Type B pancreatic cell (in vitro differentiated cells): ENCODE measurements at regions not wholly inside any gene's neighbourhood (a gene's known extent, or its start where the extent isn't known, plus 50 kb on each side); places are given as distances from the start of the nearest gene placed in this dataset.
"Not testable (repeated sequence)": the region's sequence is repeated elsewhere in the genome, so short reads cannot be mapped to it uniquely, and the experiment has no call there.

Source experiments
- DNase-seq: peaks from one replicate; pipeline ENCODE4 v3.0.0; 2021; ENCODE audit warnings: mixed read lengths; ENCODE audit not compliant: unreplicated experiment; ENCODE audit errors: extremely low spot score
- H3K27ac Mint-ChIP-seq: 2 replicates; pipeline ENCODE4 v1.8.0; 2021; ENCODE audit warnings: mild to moderate bottlenecking, mixed read lengths
- H3K27me3 Mint-ChIP-seq: 2 replicates; pipeline ENCODE4 v1.8.0; 2021; ENCODE audit warnings: mixed read lengths
- H3K36me3 Mint-ChIP-seq: 2 replicates; pipeline ENCODE4 v1.8.0; 2021; ENCODE audit warnings: mixed read lengths
- H3K4me1 Mint-ChIP-seq: one replicate; pipeline ENCODE4 v1.8.0; 2021; ENCODE audit warnings: mixed read lengths; ENCODE audit not compliant: unreplicated experiment
- H3K4me3 Mint-ChIP-seq: 2 replicates; pipeline ENCODE4 v1.8.0; 2021; ENCODE audit warnings: mild to moderate bottlenecking, mixed read lengths
- H3K9me3 Mint-ChIP-seq: 2 replicates; pipeline ENCODE4 v1.8.0; 2021; ENCODE audit warnings: mixed read lengths
- TF ChIP-seq, protein P1 (sequence below): fragments of 200-600 bp; sonication (generic); conservative IDR thresholded peaks from 2 replicates; pipeline ENCODE4 v1.5.0; 2021; ENCODE audit warnings: antibody characterized with exemption, mild to moderate bottlenecking

DNA sequence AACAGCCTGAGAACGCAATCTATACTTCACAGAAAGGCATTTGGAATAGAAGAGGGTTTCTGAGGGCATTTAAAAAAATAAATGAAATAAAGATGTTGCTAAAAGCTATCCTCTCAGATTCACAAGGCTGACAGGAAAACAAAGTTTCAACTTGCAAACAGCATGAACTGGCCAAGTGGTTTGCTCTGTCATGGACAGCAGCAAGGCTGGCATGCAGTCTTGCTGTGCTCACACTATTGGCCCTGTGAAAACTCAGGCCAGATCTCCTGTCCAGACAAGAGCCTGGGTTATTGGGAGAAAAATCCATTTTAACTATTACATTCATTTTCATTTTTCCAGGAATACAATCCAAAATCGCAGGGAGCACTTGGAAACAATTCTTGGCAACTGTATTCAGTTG, 506.2 kb upstream of the SLC35B3 start:
- Mint-ChIP-seq H3K9me3 (peaks cover 5% of the 10 kb centered on the region), H3K36me3 (no peaks in the 10 kb centered on the region), H3K4me1 (peaks cover 40% of the 10 kb centered on the region), H3K4me3 (no peak overlapping the region), H3K27ac (no peak overlapping the region), H3K27me3 (no peaks in the 10 kb centered on the region)
- DNase-seq = no peak
- TF ChIP-seq, protein P1, sequence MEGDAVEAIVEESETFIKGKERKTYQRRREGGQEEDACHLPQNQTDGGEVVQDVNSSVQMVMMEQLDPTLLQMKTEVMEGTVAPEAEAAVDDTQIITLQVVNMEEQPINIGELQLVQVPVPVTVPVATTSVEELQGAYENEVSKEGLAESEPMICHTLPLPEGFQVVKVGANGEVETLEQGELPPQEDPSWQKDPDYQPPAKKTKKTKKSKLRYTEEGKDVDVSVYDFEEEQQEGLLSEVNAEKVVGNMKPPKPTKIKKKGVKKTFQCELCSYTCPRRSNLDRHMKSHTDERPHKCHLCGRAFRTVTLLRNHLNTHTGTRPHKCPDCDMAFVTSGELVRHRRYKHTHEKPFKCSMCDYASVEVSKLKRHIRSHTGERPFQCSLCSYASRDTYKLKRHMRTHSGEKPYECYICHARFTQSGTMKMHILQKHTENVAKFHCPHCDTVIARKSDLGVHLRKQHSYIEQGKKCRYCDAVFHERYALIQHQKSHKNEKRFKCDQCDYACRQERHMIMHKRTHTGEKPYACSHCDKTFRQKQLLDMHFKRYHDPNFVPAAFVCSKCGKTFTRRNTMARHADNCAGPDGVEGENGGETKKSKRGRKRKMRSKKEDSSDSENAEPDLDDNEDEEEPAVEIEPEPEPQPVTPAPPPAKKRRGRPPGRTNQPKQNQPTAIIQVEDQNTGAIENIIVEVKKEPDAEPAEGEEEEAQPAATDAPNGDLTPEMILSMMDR = no peak

DNA sequence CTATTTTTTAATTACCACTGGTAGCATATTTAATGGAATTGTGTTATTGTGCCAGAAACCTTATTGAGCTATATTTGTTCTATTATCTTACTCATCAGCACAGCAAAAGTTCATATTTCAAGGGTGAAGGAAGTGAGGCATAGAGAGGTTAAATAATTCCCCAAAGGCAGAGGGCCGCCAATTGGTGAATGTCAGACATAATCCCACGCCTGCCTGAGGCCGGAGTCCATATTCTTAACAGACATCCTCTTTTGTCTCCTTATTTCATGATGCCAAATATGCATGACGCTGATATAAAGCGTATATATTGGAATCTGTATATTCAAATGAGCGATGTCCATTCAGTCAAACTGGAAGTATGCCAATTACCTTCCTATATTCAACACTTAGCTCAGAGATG, 505.0 kb upstream of the SLC35B3 start:
- TF ChIP-seq, protein P1 = no peak
- H3K36me3 Mint-ChIP-seq = no peaks in the 10 kb centered on the region

DNA sequence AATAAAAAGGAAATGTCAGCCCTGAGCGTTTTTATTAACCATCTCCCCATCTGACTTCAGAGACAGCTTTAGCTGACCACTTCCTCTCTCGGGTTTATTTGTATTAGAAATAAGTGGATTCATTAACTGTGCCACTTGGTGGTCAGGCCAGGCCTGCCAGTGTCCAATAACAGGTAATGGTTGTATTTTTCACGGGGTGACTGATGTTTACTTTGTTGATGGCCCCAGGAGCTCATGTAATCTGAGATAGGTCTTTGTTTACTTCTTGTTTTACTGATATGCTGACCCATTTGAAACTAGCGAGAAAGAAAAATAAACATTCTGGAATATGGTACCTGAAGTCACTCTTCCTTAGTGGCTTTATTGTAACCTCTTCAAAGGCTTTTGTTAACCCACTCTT, 504.3 kb upstream of the SLC35B3 start:
- no peaks in the 10 kb centered on the region for H3K9me3 Mint-ChIP-seq
- H3K36me3 Mint-ChIP-seq = no peaks in the 10 kb centered on the region
- peaks cover 36% of the 10 kb centered on the region for H3K4me1 Mint-ChIP-seq
- H3K27ac Mint-ChIP-seq = no peak overlapping the region
- no peaks in the 10 kb centered on the region for H3K27me3 Mint-ChIP-seq
- DNase-seq = no peak
- peak overlapping the region; percentile 1 for H3K4me3 Mint-ChIP-seq
- TF ChIP-seq, protein P1 = no peak

More for the DNA sequence above, 505.0 kb upstream of the SLC35B3 start:
- Mint-ChIP-seq H3K4me1 (peaks cover 40% of the 10 kb centered on the region), H3K4me3 (no peak overlapping the region), H3K27me3 (no peaks in the 10 kb centered on the region), H3K27ac (no peak overlapping the region), H3K9me3 (peaks cover 5% of the 10 kb centered on the region)
- no peak for DNase-seq

DNA sequence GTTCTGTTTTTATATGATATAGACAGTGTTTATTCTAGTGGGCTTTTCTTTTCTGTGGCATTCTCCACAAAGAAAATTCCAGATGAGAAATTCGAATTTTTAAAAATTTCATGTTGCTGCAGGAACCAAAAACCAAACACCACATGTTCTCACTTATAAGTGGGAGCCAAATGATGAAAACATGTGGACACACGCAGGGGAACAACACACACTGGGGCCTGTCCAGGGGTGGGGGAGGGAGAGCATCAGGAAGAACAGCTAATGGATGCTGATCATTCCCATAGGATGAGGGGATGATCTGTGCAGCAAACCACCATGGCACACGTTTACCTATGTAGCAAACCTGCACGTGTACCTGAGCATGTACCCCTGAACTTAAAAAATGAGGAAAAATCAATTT, 499.0 kb upstream of the SLC35B3 start:
- Mint-ChIP-seq H3K4me1 (peaks cover 3% of the 10 kb centered on the region), H3K36me3 (no peaks in the 10 kb centered on the region), H3K4me3 (no peak overlapping the region), H3K9me3 (no peaks in the 10 kb centered on the region), H3K27me3 (no peaks in the 10 kb centered on the region), H3K27ac (no peak overlapping the region)
- no peak for DNase-seq
- TF ChIP-seq, protein P1 = no peak

DNA sequence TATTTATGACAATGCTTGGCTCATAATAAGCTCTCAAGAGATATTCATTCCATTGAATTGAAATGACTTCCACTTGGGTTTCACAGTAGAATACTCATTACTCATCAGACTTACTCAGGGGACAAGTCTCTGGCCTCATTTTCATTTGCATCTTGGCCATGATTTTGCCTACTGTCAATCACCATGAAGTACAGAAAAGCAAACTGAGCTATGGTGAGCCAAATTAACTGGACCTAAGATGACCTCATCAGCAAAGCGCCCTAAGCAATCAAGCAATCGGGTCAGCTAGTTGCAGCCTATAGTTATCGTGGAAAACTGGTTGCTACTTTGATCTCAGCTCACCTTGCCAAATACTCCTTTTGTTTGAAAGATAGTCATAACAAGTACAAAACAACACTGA, 494.7 kb upstream of the SLC35B3 start:
- Mint-ChIP-seq H3K4me3 (no peak overlapping the region), H3K4me1 (no peaks in the 10 kb centered on the region), H3K9me3 (no peaks in the 10 kb centered on the region), H3K27me3 (no peaks in the 10 kb centered on the region), H3K27ac (no peak overlapping the region), H3K36me3 (no peaks in the 10 kb centered on the region)
- DNase-seq = no peak
- TF ChIP-seq, protein P1 = no peak

DNA sequence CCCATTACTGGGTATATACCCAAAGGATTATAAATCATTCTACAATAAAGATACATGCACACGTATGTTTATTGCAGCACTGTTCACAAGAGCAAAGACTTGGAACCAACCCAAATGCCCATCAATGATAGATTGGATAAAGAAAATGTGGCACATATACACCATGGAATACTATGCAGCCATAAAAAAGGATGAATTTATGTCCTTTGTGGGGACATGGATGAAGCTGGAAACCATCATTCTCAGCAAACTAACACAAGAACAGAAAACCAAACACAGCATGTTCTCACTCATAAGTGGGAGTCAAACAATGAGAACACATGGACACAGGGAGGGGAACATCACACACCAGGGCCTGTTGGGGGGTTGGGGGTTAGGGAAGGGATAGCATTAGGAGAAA, 484.9 kb upstream of the SLC35B3 start:
- not testable (repeated sequence) for DNase-seq, H3K4me3 Mint-ChIP-seq, H3K27me3 Mint-ChIP-seq, H3K27ac Mint-ChIP-seq, H3K36me3 Mint-ChIP-seq, H3K9me3 Mint-ChIP-seq, H3K4me1 Mint-ChIP-seq
